ENCODE measurements at regions not wholly inside any gene's neighbourhood (a gene's known extent, or its start where the extent isn't known, plus 50 kb on each side); places are given as distances from the start of the nearest gene placed in this dataset.

- TF ChIP-seq CTCF (conservative IDR thresholded peaks at IDR 0.05; ENCODE audit: low read depth, low read length) (no peak), EZH2 (IDR thresholded peaks at IDR 0.05; ENCODE audit: low read length, unreplicated experiment) (no peak)
Observed at GRCh38 chr1:2907051-2907450, 105.6 kb upstream of the TTC34 start.

All from PC-3 (cell line).